OCI-LY1 (cell line): ENCODE measurements at regions not wholly inside any gene's neighbourhood (a gene's known extent, or its start where the extent isn't known, plus 50 kb on each side); places are given as distances from the start of the nearest gene placed in this dataset.

Experiments
- H2AFZ ChIP-seq: fragments of 200-600 bp; sonication (generic), shearing (Covaris generic); 2 replicates; pipeline ENCODE4 v1.6.0; 2014; ENCODE audit warnings: antibody characterized with exemption, mild to moderate bottlenecking, low read length
- H3F3A ChIP-seq: fragments of 200-600 bp; sonication (generic), shearing (Covaris generic); 2 replicates; pipeline ENCODE4 v1.6.0; 2014; ENCODE audit warnings: mild to moderate bottlenecking, antibody characterized with exemption, low read length, moderate library complexity; ENCODE audit not compliant: insufficient read depth
- H3K27ac ChIP-seq: fragments of 200-600 bp; sonication (generic); 2 replicates; pipeline ENCODE4 v1.5.1; 2014; ENCODE audit warnings: low read length, mixed run types, mild to moderate bottlenecking, low read depth; ENCODE audit not compliant: poor library complexity, severe bottlenecking
- H3K27me3 ChIP-seq: fragments of 200-600 bp; sonication (generic); 2 replicates; pipeline ENCODE4 v1.6.0; 2014; ENCODE audit warnings: antibody characterized with exemption, mild to moderate bottlenecking, low read length, moderate library complexity; ENCODE audit not compliant: insufficient read depth
- H3K36me3 ChIP-seq: fragments of 200-600 bp; sonication (generic); 2 replicates; pipeline ENCODE4 v1.6.1; 2014; ENCODE audit warnings: mild to moderate bottlenecking, antibody characterized with exemption, low read length, moderate library complexity, mixed read lengths; ENCODE audit not compliant: insufficient read depth
- H3K4me1 ChIP-seq: fragments of 200-600 bp; sonication (generic); 2 replicates; pipeline ENCODE4 v1.5.1; 2014; ENCODE audit warnings: mild to moderate bottlenecking, low read length, moderate library complexity; ENCODE audit not compliant: insufficient read depth, severe bottlenecking
- H3K4me2 ChIP-seq: fragments of 200-600 bp; sonication (generic), shearing (Covaris generic); 2 replicates; pipeline ENCODE4 v1.6.1; 2014; ENCODE audit warnings: low read length
- H3K4me3 ChIP-seq: fragments of 200-600 bp; sonication (generic); 2 replicates; pipeline ENCODE4 v1.5.1; 2014; ENCODE audit warnings: low read length, low read depth, mild to moderate bottlenecking, mixed read lengths; ENCODE audit not compliant: poor library complexity, severe bottlenecking
- H3K79me2 ChIP-seq: fragments of 200-600 bp; shearing (Covaris generic); 2 replicates; pipeline ENCODE4 v1.6.1; 2016; ENCODE audit warnings: mixed run types, low read length, mixed read lengths; ENCODE audit not compliant: insufficient read depth
- H3K9ac ChIP-seq: fragments of 200-600 bp; sonication (generic), shearing (Covaris generic); 2 replicates; pipeline ENCODE4 v1.6.1; 2014; ENCODE audit warnings: mild to moderate bottlenecking, low read length, mixed read lengths
- H3K9me2 ChIP-seq: fragments of 200-600 bp; sonication (generic), shearing (Covaris generic); 2 replicates; pipeline ENCODE4 v1.6.1; 2014; ENCODE audit warnings: low read depth, mild to moderate bottlenecking, low read length, mixed read lengths
- H3K9me3 ChIP-seq: fragments of 200-600 bp; shearing (Covaris generic); 2 replicates; pipeline ENCODE4 v1.6.1; 2014; ENCODE audit warnings: low read length, mixed read lengths
- H4K20me1 ChIP-seq: fragments of 200-600 bp; sonication (generic), shearing (Covaris generic); 2 replicates; pipeline ENCODE4 v1.6.0; 2016; ENCODE audit warnings: mild to moderate bottlenecking, low read length; ENCODE audit not compliant: insufficient read depth
- EZH2 ChIP-seq: fragments of 200-600 bp; sonication (generic), shearing (Covaris generic); IDR thresholded peaks from 2 replicates; pipeline ENCODE4 v1.8.0; 2017; ENCODE audit warnings: borderline replicate concordance, mixed run types, mild to moderate bottlenecking, antibody characterized with exemption, low read length, moderate library complexity, mixed read lengths
- TF ChIP-seq, protein P1 (sequence below): fragments of 200-600 bp; sonication (generic), shearing (Covaris generic); IDR thresholded peaks from 2 replicates; pipeline ENCODE4 v1.5.1; 2017; ENCODE audit warnings: mild to moderate bottlenecking, antibody characterized with exemption, low read length, moderate library complexity, mixed read lengths

DNA sequence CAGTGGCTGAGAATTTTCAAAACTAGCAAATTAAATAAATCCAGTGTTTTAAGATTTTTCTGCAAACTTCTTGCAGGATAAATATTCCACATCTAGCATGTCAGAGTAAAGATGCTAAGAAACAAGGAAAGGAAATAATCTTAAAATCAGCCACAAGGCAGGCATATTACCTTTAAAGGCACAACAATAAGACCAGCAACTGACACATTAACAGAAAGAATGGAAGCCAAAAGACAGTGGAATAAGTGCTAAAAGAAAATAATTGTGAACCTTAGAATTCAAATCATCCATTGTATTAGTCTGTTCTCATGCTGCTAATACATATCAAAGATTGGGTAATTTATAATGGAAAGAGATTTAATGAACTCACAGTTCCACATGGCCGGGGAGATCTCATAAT, 132.4 kb downstream of the FAR1 start:
- Histone ChIP-seq H3K79me2 (no peaks in the 10 kb centered on the region), H3K4me3 (no peak overlapping the region), H2AFZ (no peak overlapping the region), H3K9me2 (no peaks in the 10 kb centered on the region), H3K4me1 (no peaks in the 10 kb centered on the region), H3K9ac (no peak overlapping the region), H3K27ac (no peak overlapping the region), H4K20me1 (no peaks in the 10 kb centered on the region), H3K27me3 (no peaks in the 10 kb centered on the region), H3K9me3 (no peaks in the 10 kb centered on the region), H3K36me3 (no peaks in the 10 kb centered on the region), H3F3A (no peaks in the 10 kb centered on the region), H3K4me2 (no peak overlapping the region)
- TF ChIP-seq, protein P1, sequence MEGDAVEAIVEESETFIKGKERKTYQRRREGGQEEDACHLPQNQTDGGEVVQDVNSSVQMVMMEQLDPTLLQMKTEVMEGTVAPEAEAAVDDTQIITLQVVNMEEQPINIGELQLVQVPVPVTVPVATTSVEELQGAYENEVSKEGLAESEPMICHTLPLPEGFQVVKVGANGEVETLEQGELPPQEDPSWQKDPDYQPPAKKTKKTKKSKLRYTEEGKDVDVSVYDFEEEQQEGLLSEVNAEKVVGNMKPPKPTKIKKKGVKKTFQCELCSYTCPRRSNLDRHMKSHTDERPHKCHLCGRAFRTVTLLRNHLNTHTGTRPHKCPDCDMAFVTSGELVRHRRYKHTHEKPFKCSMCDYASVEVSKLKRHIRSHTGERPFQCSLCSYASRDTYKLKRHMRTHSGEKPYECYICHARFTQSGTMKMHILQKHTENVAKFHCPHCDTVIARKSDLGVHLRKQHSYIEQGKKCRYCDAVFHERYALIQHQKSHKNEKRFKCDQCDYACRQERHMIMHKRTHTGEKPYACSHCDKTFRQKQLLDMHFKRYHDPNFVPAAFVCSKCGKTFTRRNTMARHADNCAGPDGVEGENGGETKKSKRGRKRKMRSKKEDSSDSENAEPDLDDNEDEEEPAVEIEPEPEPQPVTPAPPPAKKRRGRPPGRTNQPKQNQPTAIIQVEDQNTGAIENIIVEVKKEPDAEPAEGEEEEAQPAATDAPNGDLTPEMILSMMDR: no peak
- TF ChIP-seq EZH2: no peak

DNA sequence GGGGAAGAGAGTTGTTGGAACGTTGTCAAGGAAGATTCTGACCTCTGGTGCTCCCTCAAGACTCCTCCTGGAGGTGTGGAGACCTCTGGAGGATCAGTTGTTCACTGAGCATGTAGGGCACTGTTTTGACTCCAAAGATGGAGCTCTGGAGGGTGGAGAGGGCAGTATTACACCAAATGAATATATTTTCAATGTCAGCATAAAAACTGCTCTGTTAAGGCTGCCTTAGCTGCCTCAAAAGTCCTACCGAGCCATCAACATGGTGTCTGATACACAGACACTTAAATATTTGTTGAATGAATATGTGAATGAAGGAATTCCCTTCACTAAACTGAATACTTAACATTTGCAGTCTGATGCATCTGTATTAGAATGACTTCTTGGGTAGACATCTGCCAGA, 144.2 kb upstream of the SPON1 start:
- Histone ChIP-seq H3K79me2 (no peaks in the 10 kb centered on the region), H2AFZ (no peak overlapping the region), H3K9ac (no peak overlapping the region), H4K20me1 (no peaks in the 10 kb centered on the region), H3K9me3 (no peaks in the 10 kb centered on the region), H3K36me3 (no peaks in the 10 kb centered on the region), H3K27ac (no peak overlapping the region), H3K4me2 (no peak overlapping the region), H3K4me3 (no peak overlapping the region), H3K27me3 (no peaks in the 10 kb centered on the region), H3F3A (no peaks in the 10 kb centered on the region), H3K9me2 (no peaks in the 10 kb centered on the region), H3K4me1 (no peaks in the 10 kb centered on the region)
- TF ChIP-seq EZH2: no peak
- TF ChIP-seq, protein P1: no peak

DNA sequence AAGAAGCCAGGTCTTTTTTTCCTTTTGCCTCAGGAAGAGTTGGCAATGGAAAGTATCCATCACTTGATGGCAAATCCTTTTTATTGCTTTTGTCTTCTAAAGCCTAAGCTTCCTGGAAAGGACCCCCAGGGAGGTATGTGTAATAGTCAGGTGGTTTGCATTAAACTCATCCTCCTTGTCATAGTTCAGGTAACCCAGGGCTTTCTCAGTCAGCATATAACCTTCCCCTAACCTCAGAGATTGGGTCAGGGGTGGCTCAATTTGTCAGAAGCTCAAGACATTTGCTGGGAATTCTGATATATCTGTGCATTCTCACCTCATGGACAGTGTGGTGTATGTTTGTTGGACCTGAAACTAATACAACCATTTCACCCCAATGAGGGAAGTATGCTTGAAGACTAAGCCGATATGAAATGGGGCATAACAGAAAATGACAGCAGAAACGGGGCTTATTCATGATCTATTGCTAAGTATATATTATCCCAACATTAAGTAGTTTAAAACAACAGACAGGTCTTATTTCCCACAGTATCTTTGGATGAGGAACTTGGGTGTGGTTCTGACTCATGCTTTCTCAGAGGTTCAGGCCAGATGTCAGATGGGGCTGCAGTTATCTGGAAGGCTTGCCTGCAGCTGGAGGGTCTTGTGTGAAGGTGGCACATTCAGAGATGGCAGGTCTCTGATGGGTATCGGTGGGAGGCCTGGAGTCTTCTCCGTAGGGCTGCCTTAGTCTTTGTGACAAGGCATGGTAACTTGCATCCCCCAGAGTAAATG, 135.8 kb upstream of the SPON1 start:
- no peak overlapping the region for H3K27ac ChIP-seq
- no peaks in the 10 kb centered on the region for H3K79me2 ChIP-seq
- no peaks in the 10 kb centered on the region for H3F3A ChIP-seq
- no peak overlapping the region for H3K4me3 ChIP-seq
- H4K20me1 ChIP-seq: no peaks in the 10 kb centered on the region
- H3K9me3 ChIP-seq: no peaks in the 10 kb centered on the region
- H3K4me2 ChIP-seq: no peak overlapping the region
- H2AFZ ChIP-seq: no peak overlapping the region
- no peaks in the 10 kb centered on the region for H3K9me2 ChIP-seq
- H3K9ac ChIP-seq: no peak overlapping the region
- TF ChIP-seq, protein P1: no peak
- TF ChIP-seq EZH2: no peak
- no peaks in the 10 kb centered on the region for H3K4me1 ChIP-seq
- H3K36me3 ChIP-seq: no peaks in the 10 kb centered on the region
- no peaks in the 10 kb centered on the region for H3K27me3 ChIP-seq
